Chondrocyte (in vitro differentiated cells): ENCODE measurements at regions not wholly inside any gene's neighbourhood (a gene's known extent, or its start where the extent isn't known, plus 50 kb on each side); places are given as distances from the start of the nearest gene placed in this dataset.

Experiments used
- DNase-seq: peaks from one replicate; pipeline ENCODE4 v3.0.0; 2021; ENCODE audit warnings: mixed read lengths, low spot score
- H3K27ac Mint-ChIP-seq: one replicate; pipeline ENCODE4 v1.8.0; 2021; ENCODE audit warnings: mild to moderate bottlenecking, moderate library complexity, mixed read lengths; ENCODE audit not compliant: unreplicated experiment
- H3K27me3 Mint-ChIP-seq: 2 replicates; pipeline ENCODE4 v1.8.0; 2021; ENCODE audit warnings: low read depth, mixed read lengths
- H3K36me3 Mint-ChIP-seq: 2 replicates; pipeline ENCODE4 v1.8.0; 2021; ENCODE audit warnings: low read depth, mixed read lengths
- H3K4me1 Mint-ChIP-seq: 2 replicates; pipeline ENCODE4 v1.8.0; 2021; ENCODE audit warnings: low read depth, mild to moderate bottlenecking, mixed read lengths
- H3K4me3 Mint-ChIP-seq: one replicate; pipeline ENCODE4 v1.8.0; 2021; ENCODE audit warnings: mild to moderate bottlenecking, moderate library complexity, mixed read lengths; ENCODE audit not compliant: unreplicated experiment
- H3K9me3 Mint-ChIP-seq: 2 replicates; pipeline ENCODE4 v1.8.0; 2021; ENCODE audit warnings: low read depth, mixed read lengths
- TF ChIP-seq, protein P1 (sequence below): fragments of 200-600 bp; sonication (generic); IDR thresholded peaks from 2 replicates; pipeline ENCODE4 v1.5.0; 2021; ENCODE audit warnings: antibody characterized with exemption, mild to moderate bottlenecking, moderate library complexity

DNA sequence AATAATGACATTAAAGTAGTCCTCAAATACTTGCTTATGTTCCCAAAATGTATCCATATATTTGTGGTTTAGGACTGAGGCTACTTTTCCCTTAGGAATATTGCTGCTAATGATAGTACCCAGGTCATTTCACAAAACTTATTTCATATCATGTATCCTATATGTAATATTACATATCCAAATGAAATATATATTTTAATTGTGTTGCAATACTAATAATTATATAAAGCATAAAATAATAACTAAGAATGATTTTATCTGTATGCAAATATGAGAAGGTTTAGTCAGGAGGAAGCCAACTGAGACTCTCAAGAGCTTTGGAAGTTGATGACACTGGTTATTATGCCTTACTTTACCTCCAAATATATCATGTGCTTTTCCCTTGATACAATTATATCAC, 231.5 kb upstream of the KLF14 start:
- H3K36me3 Mint-ChIP-seq = peaks cover 7% of the 10 kb centered on the region
- TF ChIP-seq, protein P1, sequence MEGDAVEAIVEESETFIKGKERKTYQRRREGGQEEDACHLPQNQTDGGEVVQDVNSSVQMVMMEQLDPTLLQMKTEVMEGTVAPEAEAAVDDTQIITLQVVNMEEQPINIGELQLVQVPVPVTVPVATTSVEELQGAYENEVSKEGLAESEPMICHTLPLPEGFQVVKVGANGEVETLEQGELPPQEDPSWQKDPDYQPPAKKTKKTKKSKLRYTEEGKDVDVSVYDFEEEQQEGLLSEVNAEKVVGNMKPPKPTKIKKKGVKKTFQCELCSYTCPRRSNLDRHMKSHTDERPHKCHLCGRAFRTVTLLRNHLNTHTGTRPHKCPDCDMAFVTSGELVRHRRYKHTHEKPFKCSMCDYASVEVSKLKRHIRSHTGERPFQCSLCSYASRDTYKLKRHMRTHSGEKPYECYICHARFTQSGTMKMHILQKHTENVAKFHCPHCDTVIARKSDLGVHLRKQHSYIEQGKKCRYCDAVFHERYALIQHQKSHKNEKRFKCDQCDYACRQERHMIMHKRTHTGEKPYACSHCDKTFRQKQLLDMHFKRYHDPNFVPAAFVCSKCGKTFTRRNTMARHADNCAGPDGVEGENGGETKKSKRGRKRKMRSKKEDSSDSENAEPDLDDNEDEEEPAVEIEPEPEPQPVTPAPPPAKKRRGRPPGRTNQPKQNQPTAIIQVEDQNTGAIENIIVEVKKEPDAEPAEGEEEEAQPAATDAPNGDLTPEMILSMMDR = no peak
- no peak overlapping the region for H3K4me3 Mint-ChIP-seq
- peaks cover 31% of the 10 kb centered on the region for H3K4me1 Mint-ChIP-seq
- H3K27me3 Mint-ChIP-seq = no peaks in the 10 kb centered on the region
- DNase-seq = no peak
- no peak overlapping the region for H3K27ac Mint-ChIP-seq
- no peaks in the 10 kb centered on the region for H3K9me3 Mint-ChIP-seq

- peaks cover 29% of the 10 kb centered on the region for H3K4me1 Mint-ChIP-seq
- no peaks in the 10 kb centered on the region for H3K9me3 Mint-ChIP-seq
- DNase-seq = no peak
- peak overlapping the region; percentile 43 for H3K27ac Mint-ChIP-seq
- H3K36me3 Mint-ChIP-seq = peaks cover 7% of the 10 kb centered on the region
- TF ChIP-seq, protein P1 = no peak
- H3K27me3 Mint-ChIP-seq = no peaks in the 10 kb centered on the region
- no peak overlapping the region for H3K4me3 Mint-ChIP-seq
These were observed 232.4 kb upstream of the KLF14 start for GRCh38 chr7:130966246-130967009.

GRCh38 chr7:130970196-130970595, 236.2 kb upstream of the KLF14 start:
- Mint-ChIP-seq H3K36me3 (peaks cover 7% of the 10 kb centered on the region), H3K27ac (peak overlapping the region; percentile 23), H3K4me1 (peaks cover 17% of the 10 kb centered on the region), H3K27me3 (no peaks in the 10 kb centered on the region), H3K9me3 (peaks cover 6% of the 10 kb centered on the region), H3K4me3 (no peak overlapping the region)
- no peak for DNase-seq
- TF ChIP-seq, protein P1 = no peak

DNA sequence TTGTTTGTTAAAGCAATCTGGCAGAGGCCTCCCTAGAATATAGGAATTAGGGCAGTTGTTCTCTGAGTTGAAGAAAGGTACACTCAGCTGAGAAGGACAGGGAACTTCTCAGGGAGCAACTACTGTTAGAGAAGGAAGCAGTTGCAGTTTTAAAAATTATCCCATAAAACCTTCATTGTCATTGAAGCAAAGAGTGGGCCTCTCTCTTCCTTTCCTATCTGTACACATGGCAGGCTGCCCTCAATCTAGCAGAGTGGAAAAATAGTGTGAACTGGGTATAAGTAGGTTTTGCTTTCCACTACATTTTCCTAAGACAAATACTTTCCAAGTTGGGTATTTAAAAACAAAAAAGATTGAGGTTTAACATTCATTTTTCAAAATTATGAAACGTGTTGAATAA, 236.7 kb upstream of the KLF14 start:
- Mint-ChIP-seq H3K36me3 (peaks cover 7% of the 10 kb centered on the region), H3K27ac (peak overlapping the region; percentile 23), H3K9me3 (peaks cover 6% of the 10 kb centered on the region), H3K4me1 (peaks cover 17% of the 10 kb centered on the region), H3K27me3 (no peaks in the 10 kb centered on the region), H3K4me3 (no peak overlapping the region)
- DNase-seq = no peak
- TF ChIP-seq, protein P1 = no peak

- Mint-ChIP-seq H3K27ac (peak overlapping the region; percentile 58), H3K9me3 (peaks cover 6% of the 10 kb centered on the region), H3K4me3 (no peak overlapping the region), H3K36me3 (peaks cover 6% of the 10 kb centered on the region), H3K27me3 (no peaks in the 10 kb centered on the region), H3K4me1 (peaks cover 15% of the 10 kb centered on the region)
- TF ChIP-seq, protein P1 = no peak
- no peak for DNase-seq
These were observed 237.3 kb upstream of the KLF14 start for GRCh38 chr7:130971297-130971696.
